ENCODE measurements at regions not wholly inside any gene's neighbourhood (a gene's known extent, or its start where the extent isn't known, plus 50 kb on each side); places are given as distances from the start of the nearest gene placed in this dataset.

DNA sequence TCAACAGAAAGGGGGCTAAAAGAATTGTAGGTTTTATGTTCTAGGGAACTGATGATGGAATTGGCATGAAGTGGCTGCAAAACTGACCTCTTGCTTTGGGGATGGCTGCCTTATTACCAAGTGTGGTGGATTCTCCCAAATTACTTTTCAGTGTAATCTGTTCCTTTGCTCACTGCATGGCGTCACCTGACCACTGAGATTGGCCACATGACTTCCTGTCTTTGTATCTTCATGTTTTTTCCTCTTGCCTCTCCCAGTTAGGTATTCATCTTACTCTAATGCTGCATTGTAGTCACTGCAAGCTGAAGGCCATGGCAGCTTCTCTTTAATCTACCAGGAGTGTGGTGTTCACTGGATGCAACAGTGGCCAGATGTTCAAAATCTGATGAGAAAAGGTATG is 257.7 kb upstream of the TNP1 start:
- no peak overlapping the region for H3K27ac ChIP-seq
- no peak overlapping the region for H3K4me3 ChIP-seq
- no peaks in the 10 kb centered on the region for H3K36me3 ChIP-seq
- H3K4me1 ChIP-seq, result no peaks in the 10 kb centered on the region
- DNase-seq, result no peak
- TF ChIP-seq POLR2A (IDR thresholded peaks at IDR 0.05), result no peak
- TF ChIP-seq, protein P1, sequence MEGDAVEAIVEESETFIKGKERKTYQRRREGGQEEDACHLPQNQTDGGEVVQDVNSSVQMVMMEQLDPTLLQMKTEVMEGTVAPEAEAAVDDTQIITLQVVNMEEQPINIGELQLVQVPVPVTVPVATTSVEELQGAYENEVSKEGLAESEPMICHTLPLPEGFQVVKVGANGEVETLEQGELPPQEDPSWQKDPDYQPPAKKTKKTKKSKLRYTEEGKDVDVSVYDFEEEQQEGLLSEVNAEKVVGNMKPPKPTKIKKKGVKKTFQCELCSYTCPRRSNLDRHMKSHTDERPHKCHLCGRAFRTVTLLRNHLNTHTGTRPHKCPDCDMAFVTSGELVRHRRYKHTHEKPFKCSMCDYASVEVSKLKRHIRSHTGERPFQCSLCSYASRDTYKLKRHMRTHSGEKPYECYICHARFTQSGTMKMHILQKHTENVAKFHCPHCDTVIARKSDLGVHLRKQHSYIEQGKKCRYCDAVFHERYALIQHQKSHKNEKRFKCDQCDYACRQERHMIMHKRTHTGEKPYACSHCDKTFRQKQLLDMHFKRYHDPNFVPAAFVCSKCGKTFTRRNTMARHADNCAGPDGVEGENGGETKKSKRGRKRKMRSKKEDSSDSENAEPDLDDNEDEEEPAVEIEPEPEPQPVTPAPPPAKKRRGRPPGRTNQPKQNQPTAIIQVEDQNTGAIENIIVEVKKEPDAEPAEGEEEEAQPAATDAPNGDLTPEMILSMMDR (IDR thresholded peaks at IDR 0.05), result no peak
- no peaks in the 10 kb centered on the region for H3K9me3 ChIP-seq
- no peaks in the 10 kb centered on the region for H3K27me3 ChIP-seq
- intact Hi-C loops (cut with DNase I; ENCODE audit: low total_unique reads), result no loop called here

DNA sequence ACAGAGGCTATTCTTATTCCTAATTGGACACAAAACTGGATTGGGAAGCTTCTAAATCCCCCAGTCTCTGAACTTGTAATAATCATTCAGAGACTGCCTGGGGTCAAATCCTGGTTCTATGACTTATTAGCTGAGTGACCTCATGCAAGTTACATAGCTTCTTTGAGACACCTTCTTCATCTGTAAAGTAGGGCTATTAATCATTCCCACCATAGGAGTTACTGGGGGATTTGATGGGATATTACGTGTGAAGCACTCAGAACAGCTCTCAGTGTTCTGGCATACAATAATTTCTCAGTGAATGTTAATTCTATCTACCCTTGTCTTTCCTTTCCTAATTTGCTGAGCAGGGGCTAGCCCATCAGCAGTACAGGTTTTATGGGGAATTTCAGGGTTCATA is 256.7 kb upstream of the TNP1 start:
- Histone ChIP-seq H3K4me1 (no peaks in the 10 kb centered on the region), H3K27ac (no peak overlapping the region), H3K27me3 (no peaks in the 10 kb centered on the region), H3K4me3 (no peak overlapping the region), H3K36me3 (no peaks in the 10 kb centered on the region), H3K9me3 (no peaks in the 10 kb centered on the region)
- intact Hi-C loops (cut with DNase I; ENCODE audit: low total_unique reads), result no loop called here
- TF ChIP-seq POLR2A (IDR thresholded peaks at IDR 0.05), result no peak
- TF ChIP-seq, protein P1 (IDR thresholded peaks at IDR 0.05), result no peak
- no peak for DNase-seq

DNA sequence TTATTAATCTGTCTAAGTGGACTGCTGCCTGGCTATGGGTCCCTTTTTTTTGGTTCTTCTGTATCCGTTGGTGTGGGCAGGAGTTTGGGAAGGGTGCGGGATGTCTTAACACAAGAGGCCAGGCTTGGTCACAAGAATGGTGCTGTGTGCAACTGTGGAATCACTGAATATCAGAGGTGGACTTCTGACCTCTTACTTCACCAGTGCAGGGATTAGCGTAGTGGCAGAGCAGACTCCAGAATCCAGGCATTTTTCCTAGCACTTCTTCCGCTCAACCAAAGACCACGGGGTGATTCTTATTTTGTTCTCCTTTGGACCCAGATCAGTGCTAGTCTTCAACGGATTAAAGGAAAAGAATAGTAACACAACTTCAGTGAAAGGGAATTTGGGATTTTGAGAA is 254.3 kb upstream of the TNP1 start:
- intact Hi-C loops (cut with DNase I; ENCODE audit: low total_unique reads), result no loop called here
- Histone ChIP-seq H3K4me3 (no peak overlapping the region), H3K27ac (no peak overlapping the region), H3K36me3 (no peaks in the 10 kb centered on the region), H3K27me3 (no peaks in the 10 kb centered on the region), H3K4me1 (no peaks in the 10 kb centered on the region), H3K9me3 (no peaks in the 10 kb centered on the region)
- TF ChIP-seq, protein P1 (IDR thresholded peaks at IDR 0.05), result no peak
- DNase-seq, result no peak

DNA sequence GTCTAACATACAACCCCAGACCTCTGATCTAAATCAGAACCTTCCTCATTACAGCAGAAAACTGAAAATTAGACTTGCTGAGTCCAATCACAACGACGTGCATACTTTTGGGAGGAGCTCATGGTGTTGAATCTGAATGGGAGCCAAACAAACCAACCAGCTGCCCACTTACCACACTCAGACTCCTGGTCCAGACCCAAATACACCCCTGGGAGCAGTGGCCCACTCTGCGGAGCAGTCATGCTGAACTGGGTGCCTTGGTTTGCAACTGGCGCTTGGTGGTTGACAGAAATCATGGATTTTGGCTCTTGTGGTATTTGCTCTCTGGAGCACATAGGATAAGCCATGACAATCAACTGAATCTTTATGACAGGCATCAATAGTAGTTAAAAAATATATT is 253.6 kb upstream of the TNP1 start:
- intact Hi-C loops (cut with DNase I; ENCODE audit: low total_unique reads), result no loop called here
- H3K27me3 ChIP-seq, result no peaks in the 10 kb centered on the region
- H3K9me3 ChIP-seq, result no peaks in the 10 kb centered on the region
- TF ChIP-seq, protein P1 (IDR thresholded peaks at IDR 0.05), result no peak
- no peak for TF ChIP-seq POLR2A (IDR thresholded peaks at IDR 0.05)
- no peak for DNase-seq
- H3K27ac ChIP-seq, result no peak overlapping the region
- no peaks in the 10 kb centered on the region for H3K36me3 ChIP-seq
- no peak overlapping the region for H3K4me3 ChIP-seq
- H3K4me1 ChIP-seq, result no peaks in the 10 kb centered on the region

DNA sequence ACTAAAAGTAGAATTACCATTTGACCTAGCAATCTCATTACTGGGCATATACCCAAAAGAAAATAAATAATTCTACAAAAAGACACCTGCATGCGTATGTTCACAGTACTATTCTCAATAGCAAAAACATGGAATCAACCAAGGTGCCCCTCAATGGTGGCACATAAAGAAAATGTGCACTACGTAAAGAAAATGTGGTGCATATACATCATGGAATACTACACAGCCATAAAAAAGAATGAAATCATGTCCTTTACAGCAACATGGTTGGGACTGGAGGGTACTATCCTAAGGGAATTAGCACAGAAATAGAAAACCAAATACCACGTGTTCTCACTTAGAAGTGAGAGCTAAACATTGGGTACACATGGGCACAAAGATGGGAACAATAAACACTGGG is 250.7 kb upstream of the TNP1 start:
- Histone ChIP-seq H3K4me3 (no peak overlapping the region), H3K27ac (no peak overlapping the region), H3K36me3 (no peaks in the 10 kb centered on the region), H3K9me3 (no peaks in the 10 kb centered on the region), H3K27me3 (no peaks in the 10 kb centered on the region), H3K4me1 (no peaks in the 10 kb centered on the region)
- TF ChIP-seq POLR2A (IDR thresholded peaks at IDR 0.05), result no peak
- TF ChIP-seq, protein P1 (IDR thresholded peaks at IDR 0.05), result no peak
- no peak for DNase-seq
- intact Hi-C loops (cut with DNase I; ENCODE audit: low total_unique reads), result no loop called here

Data from uterus (tissue), 3 donors.